D341Med (cell line): ENCODE measurements at regions not wholly inside any gene's neighbourhood (a gene's known extent, or its start where the extent isn't known, plus 50 kb on each side); places are given as distances from the start of the nearest gene placed in this dataset.
A peak's percentile ranks its signal among the peaks of the same experiment; 100 is the strongest.
"Not testable (repeated sequence)": the region's sequence is repeated elsewhere in the genome, so short reads cannot be mapped to it uniquely, and the experiment has no call there.

Experiments
- DNase-seq: peaks from one replicate; pipeline ENCODE4 v3.0.0; 2012; ENCODE audit warnings: low spot score

- DNase-seq = no peak
Observed at GRCh38 chr7:93048136-93048930, 69.4 kb downstream of the SAMD9 start.

GRCh38 chr7:93047514-93048099 is 70.2 kb downstream of the SAMD9 start:
- DNase-seq = no peak

- DNase-seq = no peak
Observed at GRCh38 chr7:93046641-93047040, 71.1 kb downstream of the SAMD9 start.

GRCh38 chr7:93044147-93044810 is 73.5 kb downstream of the SAMD9 start:
- DNase-seq = no peak

GRCh38 chr7:93043385-93043985 is 74.3 kb downstream of the SAMD9 start:
- peak; percentile 34 for DNase-seq

- DNase-seq = no peak
Observed at GRCh38 chr7:93040355-93040754, 77.4 kb downstream of the SAMD9 start.

- no peak for DNase-seq
Observed at GRCh38 chr7:93039786-93040185, 78.0 kb downstream of the SAMD9 start.

- no peak for DNase-seq
Observed at GRCh38 chr7:93039282-93039681, 78.5 kb downstream of the SAMD9 start.

GRCh38 chr7:93036807-93037206 is 81.0 kb downstream of the SAMD9 start:
- DNase-seq = no peak

GRCh38 chr7:93036149-93036640 is 81.6 kb downstream of the SAMD9 start:
- no peak for DNase-seq

- no peak for DNase-seq
Observed at GRCh38 chr7:93031795-93032194, 86.0 kb downstream of the SAMD9 start.

- DNase-seq = no peak
Observed at GRCh38 chr7:93030605-93031225, 87.1 kb downstream of the SAMD9 start.

GRCh38 chr7:93029056-93029455 is 88.7 kb downstream of the SAMD9 start:
- no peak for DNase-seq

- no peak for DNase-seq
Observed at GRCh38 chr7:93028610-93029009, 89.2 kb downstream of the SAMD9 start.

GRCh38 chr7:93027044-93027443 is 90.7 kb downstream of the SAMD9 start:
- no peak for DNase-seq

GRCh38 chr7:93026425-93026824 is 91.4 kb downstream of the SAMD9 start:
- DNase-seq = no peak

GRCh38 chr7:93025389-93025788 is 92.4 kb downstream of the SAMD9 start:
- DNase-seq = no peak

GRCh38 chr7:93022931-93023478 is 94.8 kb downstream of the SAMD9 start:
- DNase-seq = not testable (repeated sequence)

GRCh38 chr7:93021748-93022147 is 96.0 kb downstream of the SAMD9 start:
- DNase-seq = no peak

- no peak for DNase-seq
Observed at GRCh38 chr7:93018716-93019115, 99.1 kb downstream of the SAMD9 start.

- DNase-seq = no peak
Observed at GRCh38 chr7:93016681-93017381, 100.9 kb downstream of the SAMD9 start.
